GM18867 (cell line): ENCODE measurements at regions not wholly inside any gene's neighbourhood (a gene's known extent, or its start where the extent isn't known, plus 50 kb on each side); places are given as distances from the start of the nearest gene placed in this dataset.
"Not testable (repeated sequence)": the region's sequence is repeated elsewhere in the genome, so short reads cannot be mapped to it uniquely, and the experiment has no call there.

Source experiments
- ATAC-seq: cut with Tn5 transposase; IDR thresholded peaks from one replicate; pipeline ENCODE4 v1.9.1; 2021; ENCODE audit warnings: mild to moderate bottlenecking, moderate library complexity; ENCODE audit not compliant: unreplicated experiment

DNA sequence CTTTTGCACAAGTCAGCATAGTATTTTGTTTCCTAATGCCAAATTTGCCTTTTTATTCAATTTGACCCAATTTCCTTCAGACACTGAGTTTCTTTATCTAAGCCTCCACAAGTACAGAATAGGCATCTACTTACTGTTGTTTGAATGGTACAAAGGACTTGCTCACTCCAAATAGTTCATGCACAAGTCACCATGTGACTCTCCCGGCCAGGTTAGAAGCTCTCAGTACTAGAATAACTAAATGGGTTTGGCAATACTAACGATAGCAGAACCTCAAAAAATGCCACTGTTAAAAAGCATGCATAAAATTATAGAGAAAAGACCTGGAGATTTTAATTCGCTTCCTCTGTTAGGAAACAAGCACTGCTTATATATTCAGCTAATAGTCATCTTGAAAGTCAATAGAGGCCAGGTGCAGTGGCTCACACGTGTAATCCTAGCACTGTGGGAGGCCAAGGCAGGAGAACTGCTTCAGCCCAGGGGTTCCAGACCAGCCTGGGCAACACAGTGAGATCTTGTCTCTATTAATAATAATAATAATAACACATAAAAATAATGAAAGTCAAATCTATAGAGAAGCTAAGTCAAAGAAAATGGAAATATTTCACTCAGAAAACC lies 335.8 kb upstream of the MBL2 start:
- ATAC-seq, result peak; percentile 63

DNA sequence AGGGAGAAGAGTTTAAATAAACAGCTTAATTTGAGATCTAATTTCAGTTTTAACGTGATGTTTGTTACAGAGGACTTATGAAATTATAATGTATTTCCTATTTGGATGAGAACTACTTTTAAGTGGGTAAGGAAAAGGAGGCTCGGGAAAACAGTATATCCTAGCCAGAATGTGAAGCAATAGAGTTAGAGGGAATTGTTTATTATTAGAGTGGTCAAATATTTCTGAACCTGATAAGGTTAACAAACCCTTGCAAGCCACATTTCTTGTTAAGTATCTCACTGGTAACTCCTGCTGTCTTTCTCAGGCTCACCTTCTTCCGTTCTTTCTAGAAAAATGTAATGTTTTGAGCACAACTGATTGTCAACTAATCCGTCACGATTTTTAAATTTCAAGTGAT lies 335.1 kb upstream of the MBL2 start:
- ATAC-seq, result no peak

DNA sequence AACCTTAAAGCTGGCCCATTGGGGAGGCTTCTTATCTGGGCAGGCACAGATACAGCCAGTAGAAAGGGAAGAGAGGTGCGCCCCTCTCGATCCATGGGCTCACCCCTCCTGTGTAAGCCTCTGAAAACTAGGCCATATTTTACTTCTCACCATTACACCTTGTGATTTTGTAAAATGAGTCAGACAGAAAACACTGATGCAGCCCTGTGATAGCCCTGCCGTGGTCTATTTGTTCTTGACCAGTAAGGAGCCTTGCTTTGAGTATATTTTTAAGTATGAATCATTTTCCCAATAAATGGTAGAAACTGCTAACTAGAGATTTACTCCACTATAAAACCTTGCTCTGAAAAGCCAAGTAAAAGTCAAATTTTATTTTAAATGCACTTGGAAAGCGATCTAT lies 329.8 kb upstream of the MBL2 start:
- no peak for ATAC-seq

DNA sequence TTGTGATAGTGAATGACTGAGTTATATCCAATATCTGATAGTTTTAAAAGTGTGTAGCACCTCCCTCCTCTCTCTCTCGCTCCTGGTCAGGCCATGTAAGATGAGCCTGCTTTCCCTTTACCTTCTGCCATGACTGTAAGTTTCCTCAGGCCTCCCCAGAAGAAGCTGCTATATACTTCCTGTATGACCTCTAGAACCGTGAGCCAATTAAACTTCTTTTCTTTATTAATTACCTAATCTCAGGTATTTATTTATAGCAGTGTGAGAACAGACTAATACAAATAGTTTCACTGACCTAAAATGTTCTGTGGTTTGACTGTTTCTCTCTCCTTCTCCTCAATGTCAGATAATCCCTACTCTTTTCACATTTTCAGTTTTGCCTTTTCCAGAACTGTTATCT lies 321.3 kb upstream of the MBL2 start:
- no peak for ATAC-seq

DNA sequence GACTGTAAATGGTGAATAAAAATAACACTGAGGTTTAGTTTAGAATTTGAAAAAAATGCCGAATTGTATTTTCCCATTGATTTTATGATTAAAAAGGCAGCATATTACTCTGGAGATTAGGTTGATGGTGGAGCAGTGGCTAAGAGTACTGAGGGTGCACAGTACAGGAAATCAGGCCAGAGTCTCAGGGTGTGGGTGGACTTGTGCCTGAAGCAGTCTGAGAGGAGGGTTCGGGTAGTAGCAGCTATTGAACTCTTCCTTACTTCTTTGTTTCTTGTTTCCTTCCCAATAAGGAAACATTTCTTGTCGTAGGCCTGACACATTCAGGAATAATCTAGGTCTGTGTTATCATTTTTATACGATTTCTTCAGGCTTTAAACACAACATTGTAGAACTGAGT lies 319.0 kb upstream of the MBL2 start:
- no peak for ATAC-seq

DNA sequence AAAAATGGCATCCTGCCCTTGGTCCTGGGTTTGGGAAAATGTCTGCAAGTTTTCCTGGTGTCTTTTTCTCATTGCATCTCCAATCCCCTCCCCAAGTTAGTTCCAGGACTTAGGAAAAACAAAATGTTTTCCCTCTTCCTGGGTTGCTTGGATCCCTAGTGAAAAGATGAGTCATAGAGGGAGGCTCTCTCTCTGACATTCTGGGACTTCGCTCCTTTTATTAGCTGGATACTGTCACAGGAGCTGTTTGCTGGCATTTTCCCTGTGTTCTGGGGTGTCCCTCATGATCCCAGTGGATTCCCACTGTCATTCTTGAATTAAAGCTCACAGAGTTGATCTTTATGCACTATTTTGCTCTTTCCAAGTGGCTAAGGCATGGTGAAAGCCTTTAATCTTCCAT lies 316.4 kb upstream of the MBL2 start:
- ATAC-seq, result no peak

DNA sequence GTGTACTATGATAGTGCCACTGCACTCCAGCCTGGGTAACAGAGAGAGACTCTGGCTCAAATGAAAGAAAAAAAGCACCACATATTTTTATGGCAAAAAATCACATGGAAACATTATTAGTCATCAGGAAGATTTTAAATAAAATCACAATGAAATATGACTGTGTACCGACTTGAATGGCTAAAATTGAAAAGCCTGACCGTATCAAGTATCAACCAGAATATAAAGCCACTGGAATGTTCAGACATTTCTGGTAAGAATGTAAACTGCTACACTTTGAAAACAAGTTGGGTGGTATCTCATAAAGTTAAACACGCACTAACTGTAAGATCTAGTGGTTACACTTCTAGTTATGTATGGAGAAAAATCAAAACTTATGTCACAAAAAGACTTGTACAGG lies 306.7 kb upstream of the MBL2 start:
- ATAC-seq, result no peak

DNA sequence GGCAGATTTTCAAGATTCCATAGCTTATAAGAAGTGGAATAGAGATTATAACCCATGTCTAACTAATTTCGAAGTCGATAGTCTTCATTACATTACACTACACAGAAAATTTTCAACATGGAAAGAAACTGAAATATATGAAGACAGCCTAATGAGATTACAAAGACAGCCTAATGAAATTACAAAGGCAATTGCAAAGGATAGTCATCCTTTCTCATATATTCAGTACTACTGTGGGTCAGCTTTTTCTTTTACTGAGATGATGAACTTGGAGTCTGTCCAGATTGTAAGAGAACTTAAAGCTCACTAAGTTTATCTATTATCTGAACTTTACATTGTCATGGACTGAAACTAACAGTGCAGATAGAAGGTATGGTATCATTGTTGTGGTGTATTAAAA lies 304.4 kb upstream of the MBL2 start:
- no peak for ATAC-seq

DNA sequence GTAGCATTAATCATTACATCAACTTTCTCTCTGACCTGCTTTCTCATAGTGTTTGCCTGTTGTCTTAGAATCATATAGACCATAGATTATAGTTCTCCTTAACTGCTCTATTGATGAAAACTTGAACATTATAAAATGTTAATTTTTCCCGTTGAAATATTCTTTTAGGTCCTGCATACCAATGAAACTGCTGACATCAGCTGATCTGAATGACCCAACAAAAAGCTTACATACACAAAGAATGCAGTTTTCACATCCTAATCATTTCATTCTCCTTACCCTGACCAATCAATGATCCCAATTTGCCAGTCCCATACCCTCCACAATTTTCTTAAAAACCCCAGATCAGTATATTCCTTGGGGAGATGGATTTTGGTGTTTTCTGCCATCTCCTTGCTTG lies 302.9 kb upstream of the MBL2 start:
- ATAC-seq, result no peak

DNA sequence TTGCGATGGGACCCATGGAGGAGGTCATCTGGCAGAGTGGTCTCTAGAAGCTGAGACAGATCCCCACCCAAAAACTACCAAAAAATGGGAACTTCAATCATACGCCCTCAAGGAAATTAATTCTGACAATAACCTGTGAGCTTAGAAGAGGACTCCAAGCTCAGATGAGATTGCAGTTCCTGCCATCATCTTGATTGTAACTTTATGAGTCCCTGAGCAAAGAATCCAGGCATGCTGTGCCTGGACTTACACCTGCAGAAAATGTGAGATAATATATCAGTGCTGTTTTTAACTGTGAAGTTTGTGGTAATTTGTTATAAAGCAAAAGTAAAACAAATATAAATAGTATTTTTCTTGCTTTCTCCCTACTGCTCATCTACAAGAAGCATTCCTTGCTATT lies 299.6 kb upstream of the MBL2 start:
- ATAC-seq, result no peak

DNA sequence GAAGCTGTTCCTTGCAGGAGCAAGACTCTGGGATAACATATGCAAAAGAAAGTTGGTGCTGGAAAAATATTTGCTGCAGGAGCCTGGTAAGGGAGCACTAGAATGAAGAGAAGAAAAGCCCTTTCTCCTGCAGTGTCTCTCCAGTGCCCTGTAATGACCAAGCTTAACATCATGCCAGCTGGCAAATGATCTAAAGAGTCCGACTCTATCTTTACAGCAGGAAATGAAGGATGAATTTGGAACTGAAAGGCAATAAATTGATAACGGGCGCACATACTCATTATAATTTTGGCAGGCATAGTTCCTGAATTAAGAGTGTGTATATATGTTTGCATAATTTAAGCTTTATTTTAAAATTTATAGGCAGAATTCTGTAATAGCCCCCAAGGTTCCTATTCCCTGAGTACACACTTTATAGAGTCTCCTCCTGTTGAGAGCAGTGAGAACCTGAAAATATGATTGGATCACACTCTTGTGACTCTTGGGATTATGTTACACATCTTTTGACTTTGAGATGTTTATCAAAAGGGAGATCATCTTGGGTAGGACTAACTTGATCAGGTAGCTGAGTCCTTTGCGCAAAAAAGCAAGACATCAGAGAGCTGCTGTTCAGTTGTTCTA lies 299.0 kb upstream of the MBL2 start:
- ATAC-seq, result no peak

DNA sequence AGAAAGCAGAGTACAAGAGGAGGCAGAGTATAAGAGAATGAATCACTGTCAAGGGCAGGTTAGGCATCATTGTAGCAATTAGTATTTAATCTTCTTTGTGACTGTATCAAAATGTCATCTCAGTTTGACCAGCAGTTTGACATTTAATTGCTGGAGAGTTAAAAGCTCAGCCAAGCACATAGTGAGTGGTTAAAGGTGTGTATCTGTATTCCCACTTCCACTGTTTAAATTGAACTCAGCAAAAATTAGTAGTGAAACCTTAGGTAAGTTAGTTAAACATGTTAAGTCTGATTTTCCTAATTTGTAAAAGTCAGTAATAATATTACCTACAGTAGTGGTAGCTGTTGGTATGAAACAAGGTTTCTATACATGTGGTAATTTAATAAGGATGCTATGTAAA lies 296.4 kb upstream of the MBL2 start:
- ATAC-seq, result no peak

DNA sequence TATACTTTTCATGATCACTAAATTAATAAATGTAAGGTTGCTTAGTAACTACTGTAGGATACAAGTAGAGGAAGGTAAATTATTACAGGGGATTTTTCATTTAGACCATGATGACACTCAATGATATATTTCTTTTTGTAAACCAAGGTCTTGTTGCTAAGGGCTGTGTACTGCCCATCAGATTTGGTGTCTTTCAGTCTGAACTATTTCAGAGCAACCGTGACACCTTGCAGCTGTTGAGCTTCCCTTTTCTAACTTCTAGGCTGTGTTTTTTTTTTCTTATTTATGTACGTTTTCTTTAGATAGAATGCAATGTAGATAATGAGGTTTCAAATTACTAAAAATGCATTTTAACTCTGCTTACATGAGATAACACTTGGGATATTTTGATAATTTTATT lies 292.0 kb upstream of the MBL2 start:
- no peak for ATAC-seq

DNA sequence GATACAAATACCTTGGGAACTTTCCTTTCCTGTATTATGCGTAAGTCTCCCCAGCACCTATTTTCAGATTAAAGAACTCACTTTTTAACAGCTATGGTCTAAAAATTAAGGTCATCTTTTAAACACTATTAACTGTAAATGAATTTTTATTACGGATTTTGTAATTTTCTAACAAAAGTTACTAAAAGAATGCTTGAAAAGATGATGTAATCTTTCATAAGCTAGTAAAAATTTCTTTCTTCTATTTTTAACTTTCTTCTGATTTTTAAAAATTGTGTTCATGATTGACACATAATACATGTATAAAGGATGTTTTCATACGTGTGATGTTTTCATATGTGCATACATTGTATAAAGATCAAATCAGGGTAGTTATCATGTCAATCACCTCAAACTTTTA lies 291.2 kb upstream of the MBL2 start:
- no peak for ATAC-seq

DNA sequence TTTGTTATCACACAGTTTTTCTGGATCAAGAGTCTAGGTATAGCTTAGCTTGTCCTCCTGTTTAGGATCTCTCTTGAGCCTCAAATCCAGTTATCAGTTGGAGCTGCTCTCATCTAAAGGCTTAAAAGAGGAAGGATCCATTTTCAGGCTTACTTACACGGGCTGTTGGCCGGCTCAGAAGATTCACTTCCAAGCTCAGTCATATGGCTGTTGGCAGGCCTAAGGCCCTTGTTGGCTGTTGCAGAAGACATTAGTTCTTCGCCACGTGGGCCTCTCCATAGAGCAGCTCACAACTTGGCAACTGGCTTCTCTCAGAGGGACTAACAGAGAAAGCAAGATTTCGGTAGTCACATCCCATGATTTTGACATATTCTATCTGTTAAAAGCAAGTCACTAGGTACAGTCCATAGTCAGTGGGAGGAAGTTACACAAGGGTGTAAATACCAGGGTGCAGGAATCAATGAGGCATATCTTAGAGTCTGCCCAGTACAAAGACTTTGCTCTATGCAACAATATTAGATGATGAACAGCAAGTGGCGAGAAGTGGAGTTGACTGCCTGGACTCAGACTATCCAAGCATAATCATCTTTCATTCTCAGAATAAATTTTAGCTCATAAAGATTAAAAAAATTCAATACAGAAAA lies 280.1 kb upstream of the MBL2 start:
- ATAC-seq, result no peak

DNA sequence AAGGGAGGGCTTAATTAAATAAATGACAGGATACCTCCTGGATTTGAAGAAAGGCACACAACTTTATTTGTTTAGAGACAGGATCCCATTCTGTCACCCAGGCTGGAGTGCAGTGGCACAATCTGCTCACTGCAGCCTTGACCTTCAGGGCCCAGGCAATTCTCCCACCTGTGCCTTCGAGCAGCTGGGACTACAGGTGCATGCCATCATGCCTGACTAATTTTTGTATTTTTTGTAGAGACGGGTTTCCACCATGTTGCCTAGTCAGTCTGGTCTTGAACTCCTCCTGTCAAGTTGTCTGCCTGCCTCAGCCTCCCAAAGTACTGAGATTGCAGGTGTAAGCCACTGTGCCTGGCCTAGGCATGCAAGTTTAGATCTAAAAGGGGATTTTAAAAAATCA lies 272.7 kb upstream of the MBL2 start:
- no peak for ATAC-seq

DNA sequence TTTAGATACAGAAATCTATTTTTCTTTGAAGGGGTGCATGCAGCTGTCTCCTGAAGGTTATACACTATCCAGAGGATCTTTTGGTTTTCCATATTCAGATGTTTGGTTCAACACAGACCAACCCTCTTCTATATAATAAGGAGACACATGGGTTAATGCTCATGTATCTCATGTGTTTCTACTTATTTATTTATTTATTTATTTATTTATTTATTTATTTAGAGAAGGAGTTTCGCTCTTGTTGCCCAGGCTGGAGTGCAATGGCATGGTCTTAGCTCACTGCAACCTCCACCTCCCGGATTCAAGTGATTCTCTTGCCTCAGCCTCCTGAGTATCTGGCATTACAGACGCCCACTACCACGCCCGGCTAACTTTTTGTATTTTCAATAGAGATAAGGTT lies 263.2 kb upstream of the MBL2 start:
- ATAC-seq, result not testable (repeated sequence)

DNA sequence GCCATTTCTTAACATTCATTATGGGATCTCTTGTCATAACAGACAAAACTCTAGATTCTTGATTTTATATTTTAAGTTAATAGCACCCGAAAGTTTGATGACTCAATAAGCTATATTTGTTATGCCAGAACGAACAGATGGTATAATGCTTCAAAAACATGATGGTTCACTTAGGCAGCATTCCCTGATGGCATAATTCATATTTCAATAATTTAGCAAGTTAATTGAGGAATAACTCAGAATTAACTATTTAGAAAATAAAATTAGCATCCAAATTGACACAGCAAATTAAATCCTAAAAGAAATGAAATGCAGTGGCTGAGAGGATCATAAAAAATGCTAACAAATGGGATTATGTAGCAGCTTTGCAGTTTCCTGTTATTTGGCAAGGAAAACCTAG lies 260.8 kb upstream of the MBL2 start:
- ATAC-seq, result no peak

DNA sequence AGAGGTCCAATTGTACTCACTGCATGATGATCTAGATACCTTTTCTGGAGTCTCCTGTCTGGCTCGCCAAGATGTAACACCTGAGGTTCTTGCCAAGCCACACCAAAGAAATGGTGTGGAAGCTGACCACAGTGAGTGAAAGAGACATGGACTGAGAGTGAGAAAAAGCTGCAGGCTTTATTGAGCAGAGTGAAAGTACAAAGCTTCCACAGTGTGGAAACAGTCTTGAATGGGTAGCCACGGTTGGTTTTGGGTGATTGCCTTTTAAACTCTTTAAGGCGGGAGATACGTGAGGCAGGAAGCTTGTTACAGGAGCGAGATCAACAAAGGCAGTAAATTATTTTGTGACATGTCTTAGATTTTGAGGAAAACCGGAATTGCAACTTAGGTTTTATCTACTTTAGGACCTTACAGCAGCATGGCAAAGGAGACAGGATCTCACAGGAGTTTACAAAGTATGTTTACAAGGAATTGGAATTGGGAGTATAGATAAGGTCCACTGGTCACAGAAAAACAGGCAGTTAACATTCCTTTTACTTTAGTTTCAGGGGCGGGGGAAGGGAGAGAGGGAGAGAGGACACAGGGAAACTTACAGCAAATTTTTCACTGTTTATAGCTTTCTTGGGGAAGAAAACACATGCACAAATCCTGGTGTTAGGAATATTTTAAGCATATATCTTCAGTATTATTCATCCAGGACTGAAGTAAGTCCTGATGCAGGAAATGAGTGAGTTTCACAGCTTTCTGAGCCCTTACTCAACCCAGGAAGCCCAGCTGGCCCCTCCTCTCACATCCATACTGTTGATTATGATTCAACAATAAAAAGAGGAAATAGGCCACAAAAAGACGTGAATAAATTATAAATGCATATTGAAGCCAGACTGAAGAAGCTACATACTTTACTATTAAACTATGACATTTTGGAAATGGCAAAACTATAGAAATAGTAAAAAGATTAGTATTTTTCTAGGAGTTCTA lies 257.6 kb upstream of the MBL2 start:
- ATAC-seq, result peak; percentile 59

DNA sequence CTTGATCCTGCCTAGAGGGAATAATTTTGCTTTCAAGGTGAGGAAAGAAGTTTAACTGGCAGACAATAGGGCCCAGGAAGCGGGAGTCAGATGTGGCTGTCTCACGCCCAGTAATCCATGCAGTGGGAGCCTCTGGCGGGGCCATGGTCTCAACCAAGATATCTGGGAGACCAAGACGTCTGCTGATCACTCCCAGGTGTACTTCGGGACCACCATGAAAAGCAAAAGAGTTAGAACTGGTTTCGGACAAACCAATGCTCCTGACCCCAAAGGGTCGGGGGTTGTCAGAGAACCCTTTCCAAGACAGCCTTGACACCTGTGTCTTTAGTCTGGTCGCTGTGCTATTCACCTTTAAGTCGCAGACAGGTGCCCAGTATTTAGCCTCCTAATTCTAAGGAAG lies 256.9 kb upstream of the MBL2 start:
- ATAC-seq, result no peak

DNA sequence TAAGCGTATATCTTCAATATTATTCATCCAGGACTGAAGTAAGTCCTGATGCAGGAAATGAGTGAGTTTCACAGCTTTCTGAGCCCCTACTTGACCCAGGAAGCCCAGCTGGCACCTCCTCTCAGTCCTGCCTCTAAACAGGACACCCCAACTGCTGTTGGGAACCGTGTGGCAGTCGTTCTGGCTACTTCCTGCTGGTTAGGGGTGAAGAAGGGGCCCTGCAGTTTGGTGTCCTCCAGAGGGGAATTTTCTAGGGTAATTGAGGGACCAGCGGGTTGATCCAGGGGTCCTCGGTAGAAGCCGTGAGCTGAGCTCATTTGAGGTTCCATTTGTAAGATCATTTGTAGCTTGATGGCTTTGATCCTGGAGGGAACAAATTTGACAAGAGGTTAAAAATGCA lies 253.2 kb upstream of the MBL2 start:
- not testable (repeated sequence) for ATAC-seq
